MCF 10A (cell line): ENCODE measurements at regions not wholly inside any gene's neighbourhood (a gene's known extent, or its start where the extent isn't known, plus 50 kb on each side); places are given as distances from the start of the nearest gene placed in this dataset.
A peak's percentile ranks its signal among the peaks of the same experiment; 100 is the strongest.

Source experiments
- BruUV-seq: library from RNA; stranded (reverse); fragments of 400-500 nt; replicated peaks from 2 replicates; lab custom pipeline; 2021; lab: Mats Ljungman, UMichigan
- CTCF ChIA-PET: fragments of 300-600 bp; sonication (Branson Sonifier 250); formaldehyde crosslinking; extraction: SDS; loops from one replicate; lab custom pipeline; 2021; ENCODE audit warnings: antibody characterized with exemption, inconsistent platforms; lab: Yijun Ruan, JAX
- POLR2A ChIA-PET: fragments of 300-600, 350-650 bp; sonication (Branson Sonifier 250); formaldehyde crosslinking; extraction: SDS; loops from one replicate; lab custom pipeline; 2020; ENCODE audit warnings: antibody characterized with exemption, inconsistent platforms; lab: Yijun Ruan, JAX
- DNase-seq: peaks from one replicate; pipeline ENCODE4 v3.0.0-alpha.2; 2018; ENCODE audit not compliant: unreplicated experiment
- H3K27ac Mint-ChIP-seq: one replicate; pipeline ENCODE4 v1.8.0; 2022; ENCODE audit warnings: mild to moderate bottlenecking, low read depth, mixed read lengths; ENCODE audit not compliant: unreplicated experiment
- H3K27me3 Mint-ChIP-seq: one replicate; pipeline ENCODE4 v1.8.0; 2022; ENCODE audit warnings: mixed read lengths; ENCODE audit not compliant: insufficient read depth, unreplicated experiment
- H3K36me3 Mint-ChIP-seq: one replicate; pipeline ENCODE4 v1.8.0; 2022; ENCODE audit warnings: mild to moderate bottlenecking, moderate library complexity, mixed read lengths; ENCODE audit not compliant: insufficient read depth, unreplicated experiment
- H3K4me1 Mint-ChIP-seq: one replicate; pipeline ENCODE4 v1.8.0; 2022; ENCODE audit warnings: mixed read lengths; ENCODE audit not compliant: insufficient read depth, unreplicated experiment
- H3K4me3 Mint-ChIP-seq: one replicate; pipeline ENCODE4 v1.8.0; 2022; ENCODE audit warnings: mild to moderate bottlenecking, moderate library complexity, mixed read lengths; ENCODE audit not compliant: unreplicated experiment
- H3K9me3 Mint-ChIP-seq: one replicate; pipeline ENCODE4 v1.8.0; 2022; ENCODE audit warnings: mixed read lengths; ENCODE audit not compliant: unreplicated experiment
- CTCF ChIP-seq: fragments of 200-600 bp; IDR thresholded peaks from one replicate; pipeline ENCODE4 v1.8.0; 2022; ENCODE audit warnings: antibody characterized with exemption, mild to moderate bottlenecking; ENCODE audit not compliant: unreplicated experiment
- intact Hi-C: fragments of 100-400 bp; cut with micrococcal nuclease; formaldehyde crosslinking; loops from 2 replicates; pipeline ENCODE4 v1.14.1; 2022

- Mint-ChIP-seq H3K36me3 (peaks cover 6% of the 10 kb centered on the region), H3K27me3 (no peaks in the 10 kb centered on the region), H3K27ac (no peak overlapping the region), H3K9me3 (peaks cover 4% of the 10 kb centered on the region), H3K4me3 (no peak overlapping the region), H3K4me1 (no peaks in the 10 kb centered on the region)
- no peak for TF ChIP-seq CTCF
- POLR2A ChIA-PET, result no interaction called here
- intact Hi-C loops, result no loop called here
- CTCF ChIA-PET, result no interaction called here
- no peak for DNase-seq
- BruUV-seq, result no TSS peak
Measured at GRCh38 chr3:86845726-86846125, 145.2 kb downstream of the VGLL3 start.

GRCh38 chr3:86838927-86839326 lies 152.0 kb downstream of the VGLL3 start:
- no peak for DNase-seq
- Mint-ChIP-seq H3K4me3 (no peak overlapping the region), H3K9me3 (no peaks in the 10 kb centered on the region), H3K36me3 (no peaks in the 10 kb centered on the region), H3K27me3 (no peaks in the 10 kb centered on the region), H3K27ac (no peak overlapping the region), H3K4me1 (peaks cover 6% of the 10 kb centered on the region)
- TF ChIP-seq CTCF, result no peak
- POLR2A ChIA-PET, result no interaction called here
- CTCF ChIA-PET, result no interaction called here
- no TSS peak for BruUV-seq
- intact Hi-C loops, result no loop called here

GRCh38 chr3:86837871-86838270 lies 153.1 kb downstream of the VGLL3 start:
- H3K4me1 Mint-ChIP-seq, result peaks cover 6% of the 10 kb centered on the region
- H3K4me3 Mint-ChIP-seq, result no peak overlapping the region
- no peaks in the 10 kb centered on the region for H3K36me3 Mint-ChIP-seq
- H3K9me3 Mint-ChIP-seq, result no peaks in the 10 kb centered on the region
- POLR2A ChIA-PET, result no interaction called here
- peak; percentile 31 for DNase-seq
- no peaks in the 10 kb centered on the region for H3K27me3 Mint-ChIP-seq
- H3K27ac Mint-ChIP-seq, result peak overlapping the region; percentile 78
- BruUV-seq, result no TSS peak
- TF ChIP-seq CTCF, result no peak
- intact Hi-C loops, result no loop called here
- CTCF ChIA-PET, result interaction anchor here (0.6 kb wide), 1 partner anchor 28 kb away, joined by 3 read pairs; no protein-coding TSS in a partner anchor

- TF ChIP-seq CTCF, result no peak
- Mint-ChIP-seq H3K27me3 (no peaks in the 10 kb centered on the region), H3K36me3 (no peaks in the 10 kb centered on the region), H3K9me3 (no peaks in the 10 kb centered on the region), H3K4me1 (peaks cover 15% of the 10 kb centered on the region), H3K27ac (peak overlapping the region; percentile 32), H3K4me3 (no peak overlapping the region)
- intact Hi-C loops, result no loop called here
- peak; percentile 9 for DNase-seq
- ChIA-PET POLR2A (no interaction called here), CTCF (interaction anchor here (0.7 kb wide), 1 partner anchor 16 kb away, joined by 4 read pairs; no protein-coding TSS in a partner anchor)
- BruUV-seq, result no TSS peak
Measured at GRCh38 chr3:86830566-86830965, 160.4 kb downstream of the VGLL3 start.
